ENCODE measurements at regions not wholly inside any gene's neighbourhood (a gene's known extent, or its start where the extent isn't known, plus 50 kb on each side); places are given as distances from the start of the nearest gene placed in this dataset.

GRCh38 chr7:42337225-42337905, 100.4 kb upstream of the GLI3 start:
- H3K4me3 Mint-ChIP-seq, result no peak overlapping the region
- intact Hi-C loops (cut with micrococcal nuclease), result no loop called here
- H3K36me3 Mint-ChIP-seq (ENCODE audit: low read depth), result no peaks in the 10 kb centered on the region
- H3K27ac Mint-ChIP-seq, result no peak overlapping the region
- no peak for TF ChIP-seq CTCF (IDR thresholded peaks at IDR 0.05)
- no peaks in the 10 kb centered on the region for H3K4me1 Mint-ChIP-seq (ENCODE audit: low read depth)
- ChIA-PET POLR2A (no interaction called here), CTCF (no interaction called here)
- no peaks in the 10 kb centered on the region for H3K27me3 Mint-ChIP-seq
- ATAC-seq, result no peak
- peaks cover 6% of the 10 kb centered on the region for H3K9me3 Mint-ChIP-seq
- no peak for DNase-seq

- CTCF ChIA-PET, result no interaction called here
- POLR2A ChIA-PET, result no interaction called here
- no peak overlapping the region for H3K27ac Mint-ChIP-seq
- DNase-seq, result no peak
- intact Hi-C loops (cut with micrococcal nuclease), result no loop called here
- no peaks in the 10 kb centered on the region for H3K4me1 Mint-ChIP-seq (ENCODE audit: low read depth)
- peaks cover 1% of the 10 kb centered on the region for H3K27me3 Mint-ChIP-seq
- no peaks in the 10 kb centered on the region for H3K36me3 Mint-ChIP-seq (ENCODE audit: low read depth)
- TF ChIP-seq CTCF (IDR thresholded peaks at IDR 0.05), result no peak
- H3K9me3 Mint-ChIP-seq, result peaks cover 10% of the 10 kb centered on the region
- H3K4me3 Mint-ChIP-seq, result no peak overlapping the region
- ATAC-seq, result no peak
These were observed 95.7 kb upstream of the GLI3 start for GRCh38 chr7:42332605-42333222.

GRCh38 chr7:42319631-42320030, 82.6 kb upstream of the GLI3 start:
- Mint-ChIP-seq H3K4me3 (no peak overlapping the region), H3K27ac (no peak overlapping the region), H3K36me3 (ENCODE audit: low read depth) (no peaks in the 10 kb centered on the region), H3K4me1 (ENCODE audit: low read depth) (no peaks in the 10 kb centered on the region), H3K27me3 (peaks cover 3% of the 10 kb centered on the region), H3K9me3 (no peaks in the 10 kb centered on the region)
- POLR2A ChIA-PET, result no interaction called here
- no peak for TF ChIP-seq CTCF (IDR thresholded peaks at IDR 0.05)
- DNase-seq, result no peak
- no peak for ATAC-seq
- CTCF ChIA-PET, result no interaction called here
- intact Hi-C loops (cut with micrococcal nuclease), result no loop called here

- Mint-ChIP-seq H3K27ac (no peak overlapping the region), H3K9me3 (peaks cover 5% of the 10 kb centered on the region), H3K4me1 (ENCODE audit: low read depth) (no peaks in the 10 kb centered on the region), H3K27me3 (peaks cover 1% of the 10 kb centered on the region), H3K36me3 (ENCODE audit: low read depth) (no peaks in the 10 kb centered on the region), H3K4me3 (no peak overlapping the region)
- intact Hi-C loops (cut with micrococcal nuclease), result no loop called here
- ChIA-PET POLR2A (no interaction called here), CTCF (no interaction called here)
- TF ChIP-seq CTCF (IDR thresholded peaks at IDR 0.05), result no peak
- ATAC-seq (no peak), DNase-seq (no peak)
These were observed 78.6 kb upstream of the GLI3 start for GRCh38 chr7:42315631-42316030.

- Mint-ChIP-seq H3K36me3 (ENCODE audit: low read depth) (no peaks in the 10 kb centered on the region), H3K27ac (no peak overlapping the region), H3K4me3 (no peak overlapping the region), H3K9me3 (peaks cover 5% of the 10 kb centered on the region), H3K4me1 (ENCODE audit: low read depth) (no peaks in the 10 kb centered on the region), H3K27me3 (peaks cover 1% of the 10 kb centered on the region)
- ChIA-PET CTCF (no interaction called here), POLR2A (no interaction called here)
- no peak for ATAC-seq
- TF ChIP-seq CTCF (IDR thresholded peaks at IDR 0.05), result no peak
- DNase-seq, result no peak
- intact Hi-C loops (cut with micrococcal nuclease), result no loop called here
These were observed 78.1 kb upstream of the GLI3 start for GRCh38 chr7:42315103-42315502.

Data from activated CD8-positive, alpha-beta T cell treated with anti-CD3 and anti-CD28 coated beads for 36 hours (primary cell).